ENCODE measurements at regions not wholly inside any gene's neighbourhood (a gene's known extent, or its start where the extent isn't known, plus 50 kb on each side); places are given as distances from the start of the nearest gene placed in this dataset.

- H3K4me3 ChIP-seq (ENCODE audit: low read depth, low read length), result no peak overlapping the region
- no peak for TF ChIP-seq CTCF (IDR thresholded peaks at IDR 0.05; ENCODE audit: insufficient read depth, low read length)
- no peak for DNase-seq (ENCODE audit: low read depth)
Observed at GRCh38 chr5:149441986-149442385, 62.9 kb upstream of the IL17B start.

GRCh38 chr5:149441194-149441753, 62.2 kb upstream of the IL17B start:
- no peak overlapping the region for H3K4me3 ChIP-seq (ENCODE audit: low read depth, low read length)
- no peak for DNase-seq (ENCODE audit: low read depth)
- TF ChIP-seq CTCF (IDR thresholded peaks at IDR 0.05; ENCODE audit: insufficient read depth, low read length), result no peak

- TF ChIP-seq CTCF (IDR thresholded peaks at IDR 0.05; ENCODE audit: insufficient read depth, low read length), result peak; percentile 39
- DNase-seq (ENCODE audit: low read depth), result no peak
- H3K4me3 ChIP-seq (ENCODE audit: low read depth, low read length), result no peak overlapping the region
Observed at GRCh38 chr5:149439899-149440542, 60.9 kb upstream of the IL17B start.

GRCh38 chr5:149438711-149439132, 59.6 kb upstream of the IL17B start:
- TF ChIP-seq CTCF (IDR thresholded peaks at IDR 0.05; ENCODE audit: insufficient read depth, low read length), result no peak
- no peak for DNase-seq (ENCODE audit: low read depth)
- H3K4me3 ChIP-seq (ENCODE audit: low read depth, low read length), result no peak overlapping the region

- no peak for TF ChIP-seq CTCF (IDR thresholded peaks at IDR 0.05; ENCODE audit: insufficient read depth, low read length)
- DNase-seq (ENCODE audit: low read depth), result no peak
Observed at GRCh38 chr5:149438281-149438680, 59.2 kb upstream of the IL17B start.

GRCh38 chr5:149437391-149438040, 58.4 kb upstream of the IL17B start:
- no peak overlapping the region for H3K4me3 ChIP-seq (ENCODE audit: low read depth, low read length)
- no peak for TF ChIP-seq CTCF (IDR thresholded peaks at IDR 0.05; ENCODE audit: insufficient read depth, low read length)
- DNase-seq (ENCODE audit: low read depth), result no peak

More at GRCh38 chr5:149438281-149438680, 59.2 kb upstream of the IL17B start:
- H3K4me3 ChIP-seq (ENCODE audit: low read depth, low read length), result no peak overlapping the region
